NCI-H1694 treated with DMSO at 0.1 percent for 48 hours (cell line): ENCODE measurements at regions not wholly inside any gene's neighbourhood (a gene's known extent, or its start where the extent isn't known, plus 50 kb on each side); places are given as distances from the start of the nearest gene placed in this dataset.

ENCODE experiments used
- DNase-seq: peaks from one replicate; lab custom pipeline; 2025; lab: John Stamatoyannopoulos, UW

- no peak for DNase-seq
Measured at GRCh38 chr2:15719566-15720313, 128.1 kb downstream of the DDX1 start.

GRCh38 chr2:15720561-15721307 is 129.1 kb downstream of the DDX1 start:
- no peak for DNase-seq

- DNase-seq: no peak
Measured at GRCh38 chr2:15721411-15722067, 129.9 kb downstream of the DDX1 start.

GRCh38 chr2:15722980-15723379 is 131.3 kb downstream of the DDX1 start:
- no peak for DNase-seq

GRCh38 chr2:15724235-15724634 is 132.6 kb downstream of the DDX1 start:
- DNase-seq: no peak

GRCh38 chr2:15725101-15725781 is 133.6 kb downstream of the DDX1 start:
- DNase-seq: no peak

GRCh38 chr2:15725782-15726112 is 134.1 kb downstream of the DDX1 start:
- no peak for DNase-seq

- no peak for DNase-seq
Measured at GRCh38 chr2:15726321-15727057, 134.8 kb downstream of the DDX1 start.

- no peak for DNase-seq
Measured at GRCh38 chr2:15727396-15728244, 136.0 kb downstream of the DDX1 start.

- no peak for DNase-seq
Measured at GRCh38 chr2:15728245-15728938, 136.7 kb downstream of the DDX1 start.

GRCh38 chr2:15729001-15729400 is 137.3 kb downstream of the DDX1 start:
- DNase-seq: no peak

GRCh38 chr2:15729709-15730544 is 138.3 kb downstream of the DDX1 start:
- DNase-seq: peak; percentile 19

- no peak for DNase-seq
Measured at GRCh38 chr2:15730545-15731212, 139.0 kb downstream of the DDX1 start.

GRCh38 chr2:15731213-15731888 is 139.7 kb downstream of the DDX1 start:
- no peak for DNase-seq

GRCh38 chr2:15731889-15732271 is 140.2 kb downstream of the DDX1 start:
- no peak for DNase-seq

- DNase-seq: no peak
Measured at GRCh38 chr2:15732341-15733077, 140.8 kb downstream of the DDX1 start.

- peak; percentile 78 for DNase-seq
Measured at GRCh38 chr2:15733867-15734673, 142.4 kb downstream of the DDX1 start.
